ENCODE measurements at regions not wholly inside any gene's neighbourhood (a gene's known extent, or its start where the extent isn't known, plus 50 kb on each side); places are given as distances from the start of the nearest gene placed in this dataset.

DNA sequence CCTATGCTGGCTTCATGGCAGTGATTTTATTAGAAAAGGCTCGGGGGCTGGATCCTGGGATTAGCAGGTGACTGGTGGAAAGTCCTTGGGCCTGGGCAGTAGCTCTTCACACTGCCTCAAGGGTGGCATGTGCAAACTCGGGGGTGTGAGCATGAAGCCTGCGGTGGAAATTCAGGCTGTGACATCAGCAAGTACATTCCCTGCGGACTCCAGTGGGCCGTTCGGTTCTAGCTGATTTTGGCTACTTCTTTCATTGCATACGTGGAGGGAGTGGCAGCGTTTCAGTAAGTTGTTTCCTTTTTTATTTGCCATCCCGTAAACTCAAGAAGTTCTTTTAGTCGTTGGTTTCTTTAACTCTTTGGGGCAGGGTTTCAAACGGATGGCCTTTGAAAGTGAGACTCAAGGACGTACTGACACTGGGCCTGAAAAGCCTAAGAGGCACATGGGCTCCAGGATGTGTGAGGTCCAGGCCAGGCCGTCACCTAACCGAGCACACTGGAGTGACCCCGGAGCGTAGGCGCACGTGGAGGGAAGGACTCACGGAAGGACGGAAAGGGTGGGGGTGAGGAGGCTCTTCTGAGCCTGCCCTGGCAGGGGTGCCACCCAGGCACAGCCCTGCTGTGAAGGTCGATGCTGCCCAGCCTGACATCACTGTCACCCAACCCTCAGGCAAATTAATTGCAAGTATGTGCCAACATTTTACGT lies 104.0 kb upstream of the FRMD1 start:
- no peak for TF ChIP-seq SPI1 (IDR thresholded peaks at IDR 0.05; ENCODE audit: low read depth, low read length)
- TF ChIP-seq POLR2AphosphoS5 (IDR thresholded peaks at IDR 0.05; ENCODE audit: low read depth, low read length) = no peak
- no peak for TF ChIP-seq TAF1 (IDR thresholded peaks at IDR 0.05; ENCODE audit: low read depth, low read length)
- no peak for TF ChIP-seq POLR2A (IDR thresholded peaks at IDR 0.05; ENCODE audit: low read depth, low read length)
